ENCODE measurements at regions not wholly inside any gene's neighbourhood (a gene's known extent, or its start where the extent isn't known, plus 50 kb on each side); places are given as distances from the start of the nearest gene placed in this dataset.
"Not testable (repeated sequence)": the region's sequence is repeated elsewhere in the genome, so short reads cannot be mapped to it uniquely, and the experiment has no call there.

GRCh38 chr9:40884902-40885490 lies 243.5 kb downstream of the FOXD4L6 start:
- not testable (repeated sequence) for DNase-seq

GRCh38 chr9:40884072-40884901 lies 244.2 kb downstream of the FOXD4L6 start:
- no peak for DNase-seq

- not testable (repeated sequence) for DNase-seq
Measured at GRCh38 chr9:40883423-40884071, 244.9 kb downstream of the FOXD4L6 start.

DNA sequence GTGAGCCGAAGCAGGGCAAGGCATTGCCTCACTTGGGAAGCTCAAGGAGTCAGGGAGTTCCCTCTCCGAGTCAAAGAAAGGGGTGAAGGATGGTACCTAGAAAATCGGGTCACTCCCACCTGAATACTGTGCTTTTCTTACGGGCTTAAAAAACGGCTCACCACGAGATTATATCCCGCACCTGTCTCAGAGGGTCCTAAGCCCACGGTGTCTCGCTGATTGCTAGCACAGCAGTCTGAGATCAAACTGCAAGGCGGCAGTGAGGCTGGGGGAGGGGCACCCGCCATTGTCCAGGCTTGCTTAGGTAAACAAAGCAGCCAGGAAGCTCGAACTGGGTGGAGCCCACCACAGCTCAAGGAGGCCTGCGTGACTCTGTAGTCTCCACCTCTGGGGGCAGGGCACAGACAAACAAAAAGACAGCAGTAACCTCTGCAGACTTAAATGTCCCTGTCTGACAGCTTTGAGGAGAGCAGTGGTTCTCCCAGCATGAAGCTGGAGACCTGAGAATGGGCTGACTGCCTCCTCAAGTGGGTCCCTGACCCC lies 254.7 kb downstream of the FOXD4L6 start:
- DNase-seq, result not testable (repeated sequence)

DNA sequence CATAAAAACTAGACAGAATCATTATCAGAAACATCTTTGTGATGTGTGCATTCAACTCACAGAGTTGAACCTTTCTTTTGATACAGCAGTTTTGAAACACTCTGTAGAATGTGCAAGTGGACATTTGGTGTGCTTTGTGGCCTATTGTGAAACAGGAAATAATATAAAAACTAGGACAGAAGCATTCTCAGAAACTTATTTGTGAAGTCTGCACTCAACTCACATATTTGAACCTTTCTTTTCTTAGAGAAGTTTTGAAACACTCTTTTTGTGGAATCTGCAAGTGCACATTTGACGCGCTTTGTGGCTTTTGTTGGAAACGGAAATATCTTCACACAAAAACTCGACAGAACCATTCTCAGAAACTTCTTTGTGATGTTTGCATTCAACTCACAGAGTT lies 260.0 kb downstream of the FOXD4L6 start:
- DNase-seq, result not testable (repeated sequence)
